GM12878 (cell line): ENCODE measurements at regions not wholly inside any gene's neighbourhood (a gene's known extent, or its start where the extent isn't known, plus 50 kb on each side); places are given as distances from the start of the nearest gene placed in this dataset.

ENCODE experiments used
- CEBPB ChIP-seq, 2 experiments: fragments of 150-350 bp in 1 of 2; IDR thresholded peaks; 2 replicates each; pipeline ENCODE4 v1.6.1; 2012 to 2014; ENCODE audit warnings: low read depth in 2 of 2, low read length in 2 of 2, borderline replicate concordance in 1 of 2, inconsistent platforms in 1 of 2
- CREB1 ChIP-seq: IDR thresholded peaks from 2 replicates; pipeline ENCODE4 v1.6.1; 2012; ENCODE audit warnings: low read depth, mild to moderate bottlenecking, inconsistent platforms
- CREM ChIP-seq: IDR thresholded peaks from 2 replicates; pipeline ENCODE4 v1.6.1; 2014; ENCODE audit warnings: antibody characterized with exemption, low read depth
- CTCF ChIP-seq, 3 experiments: IDR thresholded peaks in 2 of 3; conservative IDR thresholded peaks in 1 of 3; 2 replicates each; pipeline ENCODE4 v1.5.1; 2011; ENCODE audit warnings: low read depth in 3 of 3, low read length in 3 of 3, mild to moderate bottlenecking in 3 of 3, control low read depth in 2 of 3, moderate library complexity in 2 of 3, inconsistent platforms in 1 of 3, mixed read lengths in 1 of 3; ENCODE audit not compliant: control insufficient read depth in 2 of 3, insufficient read depth in 1 of 3; ENCODE audit errors: extremely low read depth in 1 of 3
- EGR1 ChIP-seq, 2 experiments: IDR thresholded peaks; 1 replicate in 1 of 2; 2 replicates in 1 of 2; pipeline ENCODE4 v1.6.1; 2011 to 2012; ENCODE audit warnings: low read depth in 2 of 2, low read length in 2 of 2, borderline replicate concordance in 1 of 2, mild to moderate bottlenecking in 1 of 2, moderate library complexity in 1 of 2
- EP300 ChIP-seq, 2 experiments: fragments of 150-350 bp in 1 of 2; IDR thresholded peaks; 2 replicates each; pipeline ENCODE4 v1.6.1; 2011 to 2012; ENCODE audit warnings: low read depth in 2 of 2, low read length in 2 of 2, borderline replicate concordance in 1 of 2, improper control_type of control experiment in 1 of 2, inconsistent platforms in 1 of 2; ENCODE audit not compliant: control insufficient read depth in 1 of 2
- EZH2 ChIP-seq: IDR thresholded peaks from 2 replicates; pipeline ENCODE4 v1.6.1; 2012; ENCODE audit warnings: low read depth, mild to moderate bottlenecking, control low read depth, inconsistent platforms, low read length, borderline replicate concordance; ENCODE audit not compliant: control insufficient read depth
- MXI1 ChIP-seq: fragments of 150-350 bp; IDR thresholded peaks from 2 replicates; pipeline ENCODE4 v1.6.1; 2011; ENCODE audit warnings: low read depth, mild to moderate bottlenecking, inconsistent platforms, low read length, improper control_type of control experiment
- POLR2A ChIP-seq: IDR thresholded peaks from 2 replicates; pipeline ENCODE4 v1.6.1; 2011; ENCODE audit warnings: low read depth, mild to moderate bottlenecking, low read length
- RAD21 ChIP-seq: IDR thresholded peaks from 2 replicates; pipeline ENCODE4 v1.6.1; 2011; ENCODE audit warnings: mild to moderate bottlenecking, low read depth, low read length, moderate library complexity; ENCODE audit not compliant: insufficient read depth
- SMC3 ChIP-seq: IDR thresholded peaks from 2 replicates; pipeline ENCODE4 v1.6.1; 2011; ENCODE audit warnings: low read length, improper control_type of control experiment, borderline replicate concordance
- SUZ12 ChIP-seq: fragments of 200-600 bp; sonication (generic); IDR thresholded peaks from one replicate; pipeline ENCODE4 v1.6.1; 2018; ENCODE audit warnings: antibody characterized with exemption, mild to moderate bottlenecking; ENCODE audit not compliant: unreplicated experiment
- TF ChIP-seq, protein P1 (sequence below): fragments of 450-650 bp; IDR thresholded peaks from 2 replicates; pipeline ENCODE4 v1.6.1; 2017; ENCODE audit warnings: mild to moderate bottlenecking, low read depth, inconsistent platforms; ENCODE audit not compliant: poor library complexity, severe bottlenecking

- TF ChIP-seq EGR1 (IDR thresholded peaks at IDR 0.05; ENCODE audit: borderline replicate concordance in 1 of 2, low read depth in 2 of 2, low read length in 2 of 2) (no peak), CREM (no peak), SMC3 (no peak), CTCF (IDR thresholded peaks at IDR 0.05 in 2 of 3, conservative IDR thresholded peaks at IDR 0.05 in 1 of 3; ENCODE audit: control insufficient read depth in 2 of 3, extremely low read depth in 1 of 3, insufficient read depth in 1 of 3, low read depth in 3 of 3, low read length in 3 of 3) (no peak), POLR2A (no peak), EP300 (IDR thresholded peaks at IDR 0.05; ENCODE audit: borderline replicate concordance in 1 of 2, control insufficient read depth in 1 of 2, low read depth in 2 of 2, low read length in 2 of 2) (no peak), RAD21 (no peak), CREB1 (no peak), CEBPB (IDR thresholded peaks at IDR 0.05; ENCODE audit: borderline replicate concordance in 1 of 2, low read depth in 2 of 2, low read length in 2 of 2) (no peak), SUZ12 (no peak), MXI1 (no peak), EZH2 (no peak)
- TF ChIP-seq, protein P1, sequence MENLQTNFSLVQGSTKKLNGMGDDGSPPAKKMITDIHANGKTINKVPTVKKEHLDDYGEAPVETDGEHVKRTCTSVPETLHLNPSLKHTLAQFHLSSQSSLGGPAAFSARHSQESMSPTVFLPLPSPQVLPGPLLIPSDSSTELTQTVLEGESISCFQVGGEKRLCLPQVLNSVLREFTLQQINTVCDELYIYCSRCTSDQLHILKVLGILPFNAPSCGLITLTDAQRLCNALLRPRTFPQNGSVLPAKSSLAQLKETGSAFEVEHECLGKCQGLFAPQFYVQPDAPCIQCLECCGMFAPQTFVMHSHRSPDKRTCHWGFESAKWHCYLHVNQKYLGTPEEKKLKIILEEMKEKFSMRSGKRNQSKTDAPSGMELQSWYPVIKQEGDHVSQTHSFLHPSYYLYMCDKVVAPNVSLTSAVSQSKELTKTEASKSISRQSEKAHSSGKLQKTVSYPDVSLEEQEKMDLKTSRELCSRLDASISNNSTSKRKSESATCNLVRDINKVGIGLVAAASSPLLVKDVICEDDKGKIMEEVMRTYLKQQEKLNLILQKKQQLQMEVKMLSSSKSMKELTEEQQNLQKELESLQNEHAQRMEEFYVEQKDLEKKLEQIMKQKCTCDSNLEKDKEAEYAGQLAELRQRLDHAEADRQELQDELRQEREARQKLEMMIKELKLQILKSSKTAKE, result no peak
These were observed 55.2 kb downstream of the GARRE1 start for GRCh38 chr19:34309368-34310138.
